Hematopoietic multipotent progenitor cell treated with erythropoietin and hydrocortisone succinate and interleukin-3 and kit ligand, for 8 days (in vitro differentiated cells): ENCODE measurements at regions not wholly inside any gene's neighbourhood (a gene's known extent, or its start where the extent isn't known, plus 50 kb on each side); places are given as distances from the start of the nearest gene placed in this dataset.

ENCODE experiments used
- DNase-seq: peaks from one replicate; pipeline ENCODE4 v3.0.0-alpha.2; 2015

DNA sequence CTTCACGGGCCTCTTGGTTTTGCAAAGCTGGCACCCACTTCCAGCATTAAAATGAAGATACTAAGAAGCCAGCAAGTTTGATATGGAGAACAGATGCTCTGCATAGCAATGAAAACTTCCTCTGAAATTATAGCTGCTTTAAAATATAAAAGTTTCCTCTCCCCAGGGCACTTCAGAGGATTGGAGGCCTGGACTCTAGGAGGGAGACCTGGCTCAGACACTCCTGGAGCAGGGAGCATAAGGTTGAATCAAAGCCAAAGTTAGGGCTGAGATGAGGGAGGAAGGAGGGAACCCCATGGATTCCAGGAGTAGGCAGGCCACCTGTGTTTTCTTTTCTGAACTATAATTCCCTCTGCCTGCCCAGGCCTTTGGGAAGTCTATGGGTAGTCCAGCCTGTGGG, 176.0 kb upstream of the RPL38 start:
- no peak for DNase-seq

DNA sequence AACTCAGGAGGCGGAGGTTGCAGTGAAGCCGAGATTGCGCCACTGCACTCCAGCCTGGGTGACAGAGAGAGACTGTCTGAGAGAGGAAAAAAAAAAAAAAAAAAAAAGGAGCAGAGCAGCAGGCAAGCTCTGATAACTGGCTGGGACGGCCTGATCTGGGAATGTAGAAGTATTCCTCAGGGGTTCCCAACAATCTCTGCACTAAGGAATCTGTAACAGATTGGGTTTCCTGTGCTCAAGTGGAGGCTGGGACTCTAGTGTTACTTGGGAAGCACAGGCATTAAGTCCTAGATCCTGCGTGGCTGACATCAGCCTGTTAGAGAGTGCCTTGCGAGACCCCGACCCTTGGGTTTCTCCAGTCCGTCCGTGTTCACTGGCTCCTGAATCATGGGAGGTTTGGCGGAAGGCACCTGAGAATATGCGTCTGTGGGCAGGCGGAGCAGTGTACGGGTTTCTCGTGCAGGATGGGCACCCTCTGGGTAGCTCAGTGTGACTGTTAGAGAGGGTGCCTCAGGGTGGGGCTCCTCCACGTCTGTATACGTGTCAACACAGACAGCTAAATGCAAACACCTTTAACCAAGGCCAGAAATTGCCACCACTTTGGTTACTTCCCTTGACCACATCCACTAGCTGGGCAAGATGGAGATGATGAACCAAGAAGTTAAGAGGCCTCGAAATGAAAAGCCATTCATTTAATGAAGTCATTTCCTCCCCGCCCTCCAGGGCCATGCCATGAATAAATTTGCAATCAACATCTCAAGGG, 174.9 kb upstream of the RPL38 start:
- no peak for DNase-seq

DNA sequence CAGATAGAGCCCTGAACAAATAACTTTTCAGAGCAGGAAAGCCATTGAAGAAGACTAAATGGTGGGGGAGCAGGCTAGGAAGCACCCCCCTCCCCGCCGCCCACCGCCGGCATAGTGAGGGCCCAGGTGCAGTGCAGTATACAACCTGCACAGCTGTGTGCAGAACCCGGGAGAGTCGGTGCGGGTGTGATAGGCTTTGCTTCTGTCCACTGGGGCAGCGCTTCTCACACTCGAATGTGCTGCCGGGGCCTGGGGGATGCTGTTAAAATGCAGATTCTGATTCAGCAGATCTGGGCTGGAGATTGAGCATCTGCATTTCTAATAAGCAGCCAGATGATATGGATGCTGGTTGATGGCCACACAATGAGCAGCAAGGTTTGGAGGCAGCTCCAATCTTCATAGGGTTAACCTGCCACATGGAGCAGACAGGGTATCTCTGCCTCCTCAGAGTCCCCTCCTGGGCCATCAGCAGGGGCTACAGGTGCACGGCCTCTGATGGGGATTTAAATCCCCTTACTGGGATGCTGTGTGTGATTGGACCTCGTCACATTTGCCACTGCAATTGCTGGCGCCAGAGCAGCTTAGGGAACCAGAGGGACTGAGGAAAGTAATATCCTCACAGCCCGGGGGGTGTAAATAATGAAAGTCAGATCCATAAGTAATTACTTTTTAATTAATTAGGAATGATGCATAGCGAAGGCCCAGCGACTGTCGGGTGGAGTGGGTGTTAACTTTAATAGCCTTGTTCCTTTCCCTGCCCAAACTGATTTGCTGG, 172.0 kb upstream of the RPL38 start:
- no peak for DNase-seq

DNA sequence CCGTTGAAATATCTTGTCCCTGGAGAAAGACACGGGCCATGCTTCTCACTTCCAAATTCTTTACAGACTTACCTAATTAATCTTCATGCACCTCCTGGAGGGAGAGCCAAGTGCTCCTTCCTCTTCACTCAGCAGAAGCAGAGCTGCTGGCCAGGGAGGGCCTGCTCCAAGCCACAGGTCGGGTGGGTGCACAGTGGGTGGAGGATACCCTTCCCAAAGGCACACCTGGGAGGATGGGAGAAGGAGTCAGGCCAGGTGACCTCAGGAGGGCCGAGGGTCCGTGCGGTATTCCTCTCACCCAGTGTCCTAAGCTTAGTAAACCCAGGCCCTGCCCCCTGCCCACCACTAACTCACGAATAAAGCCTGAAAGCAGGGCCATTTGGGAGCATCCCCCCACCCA, 171.3 kb upstream of the RPL38 start:
- no peak for DNase-seq

DNA sequence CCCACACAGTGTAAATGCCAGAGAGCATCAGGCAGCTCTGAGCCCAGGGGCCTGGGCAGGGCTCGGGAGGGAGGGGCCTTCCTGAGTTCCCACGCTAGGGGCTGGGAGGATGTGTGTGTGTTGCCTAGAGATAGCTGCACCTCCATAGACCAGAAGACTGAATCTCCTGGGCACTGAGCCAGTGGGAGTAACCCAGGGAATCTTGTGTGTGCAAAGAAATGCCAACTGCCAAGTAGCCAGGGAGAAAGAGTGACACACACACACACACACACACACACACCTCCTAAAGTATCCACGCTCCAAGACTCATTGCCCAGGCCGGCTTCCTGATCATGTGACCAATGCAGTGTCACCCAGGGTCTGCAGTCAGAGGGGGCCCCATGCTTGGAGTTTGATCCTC, 166.2 kb upstream of the RPL38 start:
- peak; percentile 96 for DNase-seq

DNA sequence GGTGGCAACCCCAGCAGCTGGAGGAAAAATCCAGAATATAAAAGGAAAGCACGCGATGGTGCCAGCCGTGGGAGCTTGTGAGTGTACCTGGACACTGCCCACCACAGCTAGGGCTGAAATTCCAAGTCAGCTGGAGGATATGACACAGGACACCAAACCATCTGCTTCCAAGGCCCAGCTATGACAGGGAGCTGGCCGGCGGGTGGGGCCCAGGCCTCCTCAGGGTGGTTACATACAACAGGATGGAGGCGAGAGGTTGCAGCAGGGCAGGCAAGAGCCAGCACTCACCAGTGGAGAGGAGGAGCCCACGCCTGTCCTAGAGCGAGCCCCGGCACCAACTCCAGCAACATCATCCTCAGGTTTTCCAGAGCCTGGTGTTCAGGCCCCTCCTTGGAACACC, 163.2 kb upstream of the RPL38 start:
- DNase-seq = no peak

DNA sequence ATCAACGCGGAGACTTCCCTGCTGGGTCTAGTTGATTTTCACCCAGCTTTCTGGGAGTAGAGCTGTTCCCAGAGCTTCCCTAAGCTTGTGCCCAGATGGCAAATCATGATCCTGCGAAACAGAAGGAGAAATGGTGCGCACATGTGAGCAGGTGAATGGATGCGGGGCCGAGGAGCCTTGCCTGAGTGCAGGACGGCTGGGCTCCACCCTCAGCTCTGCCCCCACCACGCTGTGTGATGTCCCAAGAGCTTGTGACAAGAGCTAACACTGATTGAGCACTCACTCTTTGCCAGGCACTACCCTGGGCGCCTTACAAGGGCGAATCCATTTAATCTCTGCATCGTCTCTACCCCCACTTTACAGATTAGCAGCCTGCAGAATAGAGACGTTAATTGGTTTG, 162.7 kb upstream of the RPL38 start:
- no peak for DNase-seq

DNA sequence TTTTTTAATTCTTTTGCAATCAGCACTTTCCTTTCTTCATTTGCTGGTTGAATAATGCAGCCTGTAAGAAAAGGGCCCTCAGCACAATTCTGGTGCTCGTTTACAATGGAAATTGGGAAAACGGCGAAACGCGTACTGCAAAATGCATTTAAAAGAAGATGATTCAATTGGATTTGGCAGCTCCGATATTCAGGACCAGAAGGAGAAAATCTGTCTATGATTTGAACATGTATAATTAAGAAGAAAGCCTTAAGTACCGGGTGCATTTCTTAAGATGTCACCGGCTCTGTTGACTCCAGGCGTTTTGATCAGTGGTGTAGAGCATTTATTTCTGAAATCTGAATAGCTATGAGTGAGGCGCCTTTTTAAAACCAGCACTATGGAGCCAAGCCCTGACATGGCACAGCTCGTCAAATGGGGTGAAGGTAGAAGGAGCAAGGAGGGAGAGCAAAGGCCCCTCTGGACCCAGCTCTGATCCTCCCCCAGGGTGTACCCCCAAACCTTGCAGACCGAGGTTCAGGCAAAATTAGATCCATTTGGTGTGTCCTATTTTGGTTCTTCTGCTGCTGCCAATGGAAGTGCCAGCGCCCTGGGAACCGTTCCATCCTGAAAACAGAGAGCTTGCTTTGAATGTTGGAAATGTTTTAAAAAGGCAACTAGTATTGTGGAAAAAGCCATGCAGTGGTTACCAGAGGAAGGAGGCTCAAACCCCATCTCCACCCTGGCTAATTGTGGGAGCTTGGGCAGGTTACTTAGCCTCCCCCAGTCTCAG, 161.4 kb upstream of the RPL38 start:
- no peak for DNase-seq

DNA sequence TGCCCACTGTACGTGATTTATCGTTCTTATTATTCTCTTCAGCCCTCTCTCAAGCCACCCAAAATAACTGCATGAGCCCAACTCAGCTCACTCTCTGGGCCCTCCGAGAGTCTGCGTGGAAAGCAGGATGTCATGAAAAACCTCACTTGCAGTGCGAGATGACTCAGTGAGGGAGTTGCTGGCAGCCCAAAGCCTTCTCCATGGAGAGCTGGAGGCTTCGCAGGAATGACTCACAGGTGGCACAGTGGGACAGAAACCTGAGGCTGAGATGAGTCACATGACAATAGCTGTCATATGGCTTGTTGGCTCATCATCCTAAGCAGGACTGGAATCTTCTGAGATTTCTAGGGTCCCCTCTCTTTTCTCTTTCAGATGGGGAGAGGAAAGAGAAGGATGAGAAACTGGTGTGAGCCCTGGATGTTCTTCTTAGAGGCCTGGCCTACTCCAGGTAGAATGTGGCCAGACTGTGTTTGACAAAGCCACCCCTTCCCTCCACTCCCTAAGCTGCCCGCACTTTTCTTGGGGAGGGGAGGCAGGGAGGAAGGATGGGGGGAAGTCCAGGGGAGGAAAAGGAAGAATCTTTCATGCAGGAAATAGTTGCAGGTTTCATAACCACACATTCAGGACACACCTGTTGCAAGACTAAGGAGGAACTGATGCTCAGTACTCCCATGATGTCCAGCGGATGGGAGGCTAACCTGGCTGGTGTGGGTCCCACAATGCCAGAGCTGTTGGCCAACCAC, 160.6 kb upstream of the RPL38 start:
- no peak for DNase-seq

DNA sequence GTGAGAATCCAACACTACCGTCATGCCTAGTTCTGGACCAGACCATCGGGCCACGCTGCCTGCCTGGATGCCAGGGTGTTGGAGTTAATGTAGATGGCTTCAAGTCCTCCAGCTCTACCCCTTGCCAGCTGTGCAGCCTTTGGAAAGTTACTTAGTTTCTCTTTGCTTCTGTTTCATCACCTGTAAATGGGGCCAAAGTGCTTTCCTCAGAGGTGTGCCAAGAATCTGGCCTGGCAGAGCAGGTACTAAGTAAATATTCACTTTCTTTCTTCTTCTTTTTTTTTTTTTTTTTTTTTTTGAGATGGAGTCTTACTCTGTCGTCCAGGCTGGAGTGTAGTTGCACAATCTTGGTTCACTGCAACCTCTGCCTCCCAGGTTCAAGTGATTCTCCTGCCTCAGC, 159.5 kb upstream of the RPL38 start:
- no peak for DNase-seq

DNA sequence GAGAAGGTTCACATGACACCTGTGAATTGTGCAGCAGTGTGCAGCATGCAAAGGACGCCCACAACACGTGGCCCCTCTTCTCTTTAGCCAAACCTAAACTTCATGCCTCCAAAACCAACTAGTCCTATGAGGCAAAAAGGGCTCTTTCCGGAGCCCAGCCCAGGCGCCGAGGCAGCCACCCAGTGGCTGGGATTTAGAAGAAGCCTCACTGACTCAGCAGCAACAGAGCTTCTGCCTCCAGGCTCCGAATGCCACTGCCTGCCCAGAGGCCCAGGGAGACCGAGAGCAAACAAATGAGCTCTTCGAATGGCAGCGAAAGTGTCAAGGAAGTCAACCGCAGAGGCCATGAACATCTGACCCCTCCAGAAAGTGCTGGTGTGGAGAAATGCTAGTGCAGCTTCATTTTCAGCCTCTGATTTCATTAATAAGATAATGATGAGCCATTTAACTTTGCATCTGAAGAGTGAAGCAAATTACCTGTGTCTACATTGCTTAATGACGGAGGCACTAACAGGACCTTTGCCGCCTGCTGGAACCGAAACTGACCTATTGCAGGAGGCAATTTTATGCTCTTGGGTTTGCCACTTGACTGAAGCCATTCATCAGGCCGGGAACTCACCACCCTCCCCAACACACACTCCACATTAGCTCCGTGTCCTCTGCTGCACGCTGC, 157.7 kb upstream of the RPL38 start:
- no peak for DNase-seq

DNA sequence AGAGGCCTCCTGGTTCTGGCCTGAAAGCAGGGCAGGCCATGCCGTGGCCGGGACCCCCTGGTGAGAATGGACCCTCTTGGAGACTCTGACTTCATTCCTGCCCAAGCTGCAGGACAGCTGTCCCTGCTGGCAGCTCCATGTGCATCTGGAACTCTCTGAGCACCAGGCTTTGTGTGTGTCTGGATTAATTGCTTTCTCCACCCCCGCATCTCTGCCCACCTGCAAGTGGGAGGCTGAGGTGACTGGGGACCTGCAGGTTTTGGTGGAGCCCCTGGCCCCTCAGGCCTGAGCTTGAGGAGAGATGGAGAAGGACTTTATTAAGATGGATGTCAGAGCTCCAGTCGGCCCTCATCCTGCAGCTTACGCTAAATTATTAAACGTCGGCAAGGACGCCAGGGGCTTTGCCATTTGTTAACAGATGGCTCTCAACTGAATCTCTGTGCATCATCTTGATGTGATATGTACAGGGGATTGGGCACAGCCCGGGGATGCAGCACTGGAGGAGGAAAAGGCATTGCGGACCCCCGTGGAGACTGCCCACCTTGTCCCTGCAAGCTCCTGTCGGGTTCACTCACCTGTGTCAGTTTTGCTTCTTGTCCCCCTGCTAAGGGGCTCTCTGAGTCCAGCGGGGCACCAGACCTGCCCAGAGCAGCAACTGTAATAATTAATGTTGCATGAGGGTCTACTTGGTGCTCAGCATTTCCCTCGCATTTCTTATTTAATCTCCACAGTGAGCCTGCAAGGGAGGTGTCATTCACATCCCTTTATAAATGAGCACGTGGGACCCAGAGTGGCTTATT, 154.1 kb upstream of the RPL38 start:
- DNase-seq = no peak

DNA sequence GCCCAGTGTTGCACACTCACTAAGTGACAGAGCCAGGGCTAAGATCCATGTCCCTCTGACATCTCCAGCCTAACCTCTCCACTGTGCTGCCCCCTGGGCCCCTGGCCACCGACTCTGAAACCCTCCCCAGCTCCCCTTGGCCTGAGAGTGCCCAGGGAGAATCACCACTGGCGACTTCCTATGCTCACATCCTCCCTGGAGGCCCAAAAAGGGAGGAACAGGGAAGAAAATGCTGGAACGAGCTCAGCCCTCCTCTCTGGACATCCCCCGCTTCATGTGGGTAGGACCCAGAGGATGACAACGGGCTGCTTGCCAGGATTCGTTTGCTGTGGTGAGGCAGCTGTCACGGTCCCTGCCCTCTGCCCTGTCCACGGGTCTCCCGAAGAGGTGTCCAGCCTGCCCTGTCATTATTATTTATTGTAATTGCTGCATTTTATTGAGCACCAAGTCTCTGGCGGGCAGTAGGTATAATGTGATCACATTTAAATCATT, 153.5 kb upstream of the RPL38 start:
- no peak for DNase-seq

DNA sequence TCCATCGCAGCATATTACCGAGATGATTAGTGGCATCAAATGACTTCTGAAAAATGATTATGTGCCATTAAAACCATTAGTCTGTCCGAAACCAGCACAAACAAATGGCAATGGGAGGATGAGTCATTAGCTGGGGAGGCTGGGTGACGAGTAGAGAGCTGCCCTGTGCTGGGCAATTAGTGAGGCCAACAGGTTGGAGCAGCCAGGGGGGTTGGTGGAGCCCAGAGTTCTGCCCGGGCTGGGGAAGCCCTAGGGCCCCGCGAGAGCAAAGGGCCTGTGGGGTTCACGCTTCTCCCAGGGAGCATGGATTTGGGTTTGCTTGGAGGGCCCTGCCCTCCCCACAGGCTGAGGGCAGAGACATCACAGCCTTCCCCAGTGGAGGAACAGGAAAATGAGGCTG, 152.1 kb upstream of the RPL38 start:
- DNase-seq = no peak

DNA sequence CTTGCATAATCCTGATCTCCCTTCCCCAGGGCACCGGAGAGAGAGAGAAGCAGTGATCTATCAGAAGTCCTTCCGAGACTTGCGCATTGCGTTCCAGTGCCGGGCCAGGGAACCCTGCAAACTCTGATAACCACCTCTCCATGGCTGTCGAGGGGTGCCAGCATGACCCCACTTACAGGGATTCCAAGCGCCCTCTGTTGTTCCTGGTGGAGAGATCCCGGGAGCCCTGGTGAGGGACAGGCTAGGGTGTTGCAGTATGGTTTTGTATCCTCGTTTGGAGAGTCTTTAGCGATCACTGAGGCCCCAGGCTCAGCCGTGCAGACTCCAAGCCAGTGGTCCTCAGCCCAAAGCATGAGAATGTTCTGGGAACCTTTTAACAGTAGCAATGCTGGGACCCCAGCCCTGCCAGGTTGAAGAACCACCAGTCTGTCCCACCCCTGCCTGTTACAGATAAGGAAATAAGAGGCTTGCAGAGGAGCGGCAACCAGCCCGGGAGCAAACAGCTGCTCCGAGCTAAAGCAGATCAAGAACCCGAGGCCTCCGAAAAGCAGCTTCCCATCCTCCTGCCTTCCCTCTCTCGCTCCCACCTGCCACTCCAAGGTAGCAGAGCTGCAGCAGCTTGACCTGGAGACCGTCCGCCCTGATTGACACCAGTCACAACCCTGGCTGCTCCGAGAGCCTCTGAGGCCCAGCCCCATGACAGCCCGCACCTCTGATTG, 150.3 kb upstream of the RPL38 start:
- no peak for DNase-seq

DNA sequence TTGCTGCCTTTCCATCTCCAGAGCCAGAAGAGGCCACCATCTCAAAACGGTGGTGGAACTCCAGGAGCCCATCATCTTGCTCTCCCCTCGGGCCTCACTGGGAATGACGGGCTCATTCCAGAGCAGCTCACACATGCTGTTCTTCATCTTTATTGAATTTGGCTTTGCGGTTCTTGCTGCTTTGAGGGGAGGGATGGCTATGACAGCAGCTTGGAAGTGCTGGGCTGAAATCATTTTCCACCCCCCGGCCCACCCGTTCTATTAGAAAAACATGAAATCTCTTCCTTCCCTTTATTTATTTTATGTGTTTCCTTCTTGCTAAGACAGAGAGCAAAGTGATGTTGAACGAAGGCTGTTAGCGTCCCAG, 149.8 kb upstream of the RPL38 start:
- DNase-seq = no peak

DNA sequence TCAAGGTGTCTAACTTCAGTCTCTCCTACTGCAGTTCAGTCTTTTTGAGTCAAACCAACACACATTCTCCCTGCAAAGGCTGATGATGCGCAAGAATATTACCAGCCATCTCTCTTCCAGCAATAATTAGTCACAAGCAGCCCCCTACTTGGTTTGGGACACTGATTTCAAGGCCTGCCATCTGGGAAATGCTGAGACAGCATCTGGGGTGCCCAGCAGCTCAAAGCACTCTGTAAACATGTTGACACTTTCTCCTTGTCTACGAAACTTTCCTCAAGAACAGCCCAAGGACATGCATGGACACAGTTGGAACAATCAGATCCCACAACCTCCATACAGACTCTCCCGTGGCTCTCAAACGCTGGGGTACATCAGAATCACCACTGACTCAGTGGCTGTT, 149.2 kb upstream of the RPL38 start:
- DNase-seq = no peak

DNA sequence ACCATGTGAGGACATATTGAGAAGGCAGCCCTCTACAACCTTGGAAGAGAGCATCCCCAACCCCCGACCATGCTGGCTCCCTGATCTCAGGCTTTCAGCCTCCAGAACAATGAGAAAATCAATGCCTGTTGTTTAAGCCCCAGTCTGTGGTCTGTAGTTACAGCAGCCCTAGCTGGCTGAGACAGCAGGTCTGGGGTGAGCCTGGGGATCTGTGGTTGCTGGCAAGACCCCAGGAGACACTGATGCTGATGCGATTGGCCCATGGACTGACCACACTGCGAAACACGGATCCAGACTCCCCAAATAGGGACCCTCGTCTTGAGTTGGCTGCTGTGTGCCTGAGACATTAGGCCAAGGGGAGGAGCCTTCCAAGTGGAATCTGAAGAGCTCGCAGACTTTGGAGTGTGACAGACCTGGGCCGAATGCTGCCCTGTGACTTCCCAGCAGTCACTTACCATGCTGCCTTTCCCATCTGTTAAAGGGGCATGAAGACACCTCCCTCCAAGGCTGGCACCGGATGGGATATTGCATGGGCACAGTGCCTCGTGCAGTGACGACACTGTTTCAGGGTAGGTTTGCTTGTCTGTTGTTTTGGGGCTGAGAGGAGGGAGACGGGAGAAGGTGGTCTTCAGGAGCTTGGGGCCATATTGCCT, 147.8 kb upstream of the RPL38 start:
- no peak for DNase-seq

DNA sequence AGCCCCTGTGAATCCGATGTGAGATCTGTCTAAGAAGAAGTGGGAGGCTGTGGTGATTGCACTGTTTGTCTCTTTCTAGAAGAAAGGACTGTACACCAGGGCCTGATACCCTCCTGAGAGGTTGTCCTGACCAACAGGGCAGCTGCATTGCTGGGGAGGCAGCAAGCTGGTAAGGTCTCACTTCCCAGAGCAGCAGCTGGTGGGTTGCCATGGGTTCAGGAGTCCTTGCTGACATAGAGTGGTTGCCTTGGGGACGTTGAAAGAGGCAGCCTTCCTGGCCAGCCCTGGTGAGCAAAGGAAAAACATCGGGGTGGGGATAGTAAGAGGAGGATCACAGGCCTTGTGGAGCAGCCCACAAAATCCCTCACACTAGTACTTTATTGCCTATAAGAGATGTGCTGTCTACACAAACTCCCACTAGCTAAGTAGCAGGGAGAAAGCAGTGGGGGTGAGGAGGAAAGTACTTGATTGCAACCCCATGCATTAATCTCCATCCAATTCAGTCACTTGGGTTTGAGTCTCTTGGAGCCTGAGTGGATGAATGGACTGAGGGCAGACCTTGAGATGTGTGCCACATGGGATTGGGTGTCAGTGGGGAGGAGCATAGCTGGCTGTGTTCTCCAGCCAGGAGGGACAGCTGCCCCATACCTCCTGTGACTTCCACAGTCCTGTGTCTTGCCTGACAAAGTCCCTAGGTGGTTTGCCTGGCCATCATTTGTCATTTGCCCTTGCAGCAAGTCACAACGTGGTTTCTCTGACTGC, 143.8 kb upstream of the RPL38 start:
- no peak for DNase-seq

DNA sequence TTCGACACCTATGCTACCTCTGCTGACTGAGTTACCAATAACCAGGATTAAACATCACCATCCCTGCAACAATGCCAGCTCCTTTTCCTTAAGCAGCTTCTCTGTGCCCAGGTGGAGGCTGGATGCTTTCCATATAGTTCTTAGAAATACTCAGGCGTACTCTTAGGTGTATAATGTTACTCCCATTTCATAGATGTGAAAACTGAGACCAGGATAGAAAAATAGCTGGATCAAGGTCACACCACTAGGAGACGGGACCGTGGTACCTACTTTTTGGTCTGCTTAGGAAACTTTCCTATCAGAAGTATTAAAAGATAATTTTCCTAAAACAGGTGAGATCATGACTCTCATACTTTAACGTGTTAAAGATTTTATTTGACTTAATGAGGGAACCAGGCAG, 141.7 kb upstream of the RPL38 start:
- DNase-seq = no peak
